Ascending aorta (tissue), 2 donors: ENCODE measurements at regions not wholly inside any gene's neighbourhood (a gene's known extent, or its start where the extent isn't known, plus 50 kb on each side); places are given as distances from the start of the nearest gene placed in this dataset.

Experiments used
- DNase-seq, 2 donors: peaks; one replicate each; pipeline ENCODE4 v3.0.0-alpha.2; 2019; ENCODE audit warnings: low spot score in 2 of 2
- H3K27ac ChIP-seq, 2 donors: fragments of 200-600 bp; sonication (generic); one replicate each; pipeline ENCODE4 v1.5.1; 2016 to 2017; ENCODE audit warnings: mild to moderate bottlenecking in 1 of 2
- H3K27me3 ChIP-seq: fragments of 200-600 bp; sonication (generic); one replicate; pipeline ENCODE4 v1.5.1; 2017
- H3K36me3 ChIP-seq, 2 donors: fragments of 200-600 bp; sonication (generic); one replicate each; pipeline ENCODE4 v1.5.1; 2016
- H3K4me1 ChIP-seq, 2 donors: fragments of 200-600 bp; sonication (generic); one replicate each; pipeline ENCODE4 v1.5.1; 2016 to 2017; ENCODE audit warnings: mild to moderate bottlenecking in 1 of 2
- H3K4me3 ChIP-seq, 2 donors: fragments of 200-600 bp; sonication (generic); one replicate each; pipeline ENCODE4 v1.5.1; 2016 to 2017; ENCODE audit warnings: mild to moderate bottlenecking in 1 of 2
- H3K9me3 ChIP-seq, 2 donors: fragments of 200-600 bp; sonication (generic); one replicate each; pipeline ENCODE4 v1.5.1; 2016
- CTCF ChIP-seq, 3 experiments: fragments of 200-600 bp in 2 of 3; fragments of 450-650 bp in 1 of 3; sonication (generic) in 2 of 3; IDR thresholded peaks; one replicate each; pipeline ENCODE4 v1.5.1; 2016 to 2019; ENCODE audit warnings: antibody characterized with exemption in 3 of 3, mild to moderate bottlenecking in 1 of 3, moderate library complexity in 1 of 3
- intact Hi-C: fragments of 100-400 bp; cut with DNase I; formaldehyde crosslinking; loops from one replicate; pipeline ENCODE4 v1.15.1; 2023

- H3K27me3 ChIP-seq, result no peaks in the 10 kb centered on the region
- H3K4me3 ChIP-seq, result no peak overlapping the region
- no peaks in the 10 kb centered on the region for H3K36me3 ChIP-seq
- no peaks in the 10 kb centered on the region for H3K9me3 ChIP-seq
- intact Hi-C loops, result no loop called here
- peak in 1 of 2 donors; percentile 12 for DNase-seq
- H3K4me1 ChIP-seq, result no peaks in the 10 kb centered on the region
- TF ChIP-seq CTCF (IDR thresholded peaks at IDR 0.05), result no peak
- no peak overlapping the region for H3K27ac ChIP-seq
Measured at GRCh38 chr1:228882771-228883450, 147.6 kb downstream of the RHOU start.

GRCh38 chr1:228883535-228883934 lies 148.3 kb downstream of the RHOU start:
- Histone ChIP-seq H3K9me3 (no peaks in the 10 kb centered on the region), H3K4me1 (no peaks in the 10 kb centered on the region), H3K36me3 (no peaks in the 10 kb centered on the region), H3K27me3 (no peaks in the 10 kb centered on the region), H3K4me3 (no peak overlapping the region), H3K27ac (no peak overlapping the region)
- no peak for TF ChIP-seq CTCF (IDR thresholded peaks at IDR 0.05)
- intact Hi-C loops, result no loop called here
- DNase-seq, result peak in 1 of 2 donors; percentile 35

GRCh38 chr1:228884196-228884595 lies 148.9 kb downstream of the RHOU start:
- intact Hi-C loops, result no loop called here
- Histone ChIP-seq H3K27me3 (no peaks in the 10 kb centered on the region), H3K27ac (no peak overlapping the region), H3K4me1 (no peaks in the 10 kb centered on the region), H3K4me3 (no peak overlapping the region), H3K9me3 (no peaks in the 10 kb centered on the region), H3K36me3 (no peaks in the 10 kb centered on the region)
- peak in 1 of 2 donors; percentile 21 for DNase-seq
- TF ChIP-seq CTCF (IDR thresholded peaks at IDR 0.05), result no peak

DNA sequence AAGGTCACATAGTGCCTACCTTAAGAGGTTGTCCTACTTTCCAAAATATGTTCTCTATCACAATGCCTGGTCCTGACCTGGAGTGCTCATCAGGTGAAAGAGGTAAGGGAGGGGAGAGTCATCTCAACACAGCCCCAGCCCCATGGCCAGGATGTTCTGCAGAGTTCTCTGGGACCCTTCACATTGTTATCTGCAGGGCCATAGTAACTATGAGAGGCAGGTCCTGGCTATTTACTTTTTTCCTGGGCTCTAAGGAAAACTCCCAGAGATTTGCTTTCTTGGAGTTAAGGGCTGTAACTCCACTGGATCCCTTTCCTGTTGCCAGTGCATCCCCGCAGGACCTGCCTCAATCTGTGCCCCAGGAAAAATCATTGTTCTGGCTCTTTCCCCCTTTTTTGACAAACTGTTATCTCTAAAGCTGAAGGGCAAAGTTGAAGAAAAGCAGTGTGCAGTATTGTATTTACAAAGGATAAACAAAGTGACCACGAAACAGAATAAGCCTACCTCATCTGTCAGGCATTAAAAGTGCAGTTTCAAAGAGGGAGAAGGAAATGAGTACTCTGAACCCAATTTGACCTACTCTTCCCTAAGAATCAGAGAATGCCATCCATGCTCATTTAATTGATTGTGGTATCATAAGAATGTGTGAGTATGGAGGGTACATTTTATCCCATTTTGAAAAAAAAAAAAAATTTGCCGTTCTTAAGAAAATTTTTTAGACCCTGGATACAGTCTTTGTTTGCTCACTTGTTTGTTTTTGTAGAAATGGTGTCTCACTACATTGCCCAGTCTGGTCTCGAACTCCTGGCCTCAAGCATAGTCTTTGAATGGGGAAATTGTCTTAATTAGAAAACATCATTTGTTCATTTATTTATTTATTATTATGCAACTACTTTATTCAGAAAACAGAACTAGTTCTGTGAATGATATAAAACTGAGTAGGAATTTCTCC lies 149.6 kb downstream of the RHOU start:
- H3K4me1 ChIP-seq, result no peaks in the 10 kb centered on the region

GRCh38 chr1:228885845-228886244 lies 150.6 kb downstream of the RHOU start:
- Histone ChIP-seq H3K36me3 (no peaks in the 10 kb centered on the region), H3K4me3 (no peak overlapping the region), H3K27ac (no peak overlapping the region), H3K9me3 (no peaks in the 10 kb centered on the region), H3K27me3 (no peaks in the 10 kb centered on the region), H3K4me1 (no peaks in the 10 kb centered on the region)
- no peak for TF ChIP-seq CTCF (IDR thresholded peaks at IDR 0.05)
- no peak for DNase-seq
- intact Hi-C loops, result no loop called here

More for the DNA sequence above, 149.6 kb downstream of the RHOU start:
- Histone ChIP-seq H3K9me3 (no peaks in the 10 kb centered on the region), H3K27ac (no peak overlapping the region), H3K36me3 (no peaks in the 10 kb centered on the region), H3K27me3 (no peaks in the 10 kb centered on the region), H3K4me3 (no peak overlapping the region)
- peak in 1 of 2 donors; percentile 15 for DNase-seq
- intact Hi-C loops, result no loop called here
- no peak for TF ChIP-seq CTCF (IDR thresholded peaks at IDR 0.05)
